ENCODE measurements at regions not wholly inside any gene's neighbourhood (a gene's known extent, or its start where the extent isn't known, plus 50 kb on each side); places are given as distances from the start of the nearest gene placed in this dataset.

- TF ChIP-seq CCDC6 (CRISPR knock-in tag; IDR thresholded peaks at IDR 0.05) (peak; percentile 79; the same call in 1 of the 2 replicates), ZNF687 (CRISPR knock-in tag; IDR thresholded peaks at IDR 0.05) (peak; percentile 61; the same call in 1 of the 2 replicates), RFXANK (CRISPR knock-in tag; IDR thresholded peaks at IDR 0.05) (peak; percentile 81; the same call in 1 of the 2 replicates), DNMT1 (CRISPR knock-in tag; IDR thresholded peaks at IDR 0.05) (no peak), DNMT3B (CRISPR knock-in tag; conservative IDR thresholded peaks at IDR 0.05) (peak; percentile 61; the same call in 1 of the 2 replicates), CBX5 (CRISPR knock-in tag; IDR thresholded peaks at IDR 0.05; ENCODE audit: borderline replicate concordance) (peak; percentile 82; the same call in 1 of the 2 replicates), NFKB2 (CRISPR knock-in tag; IDR thresholded peaks at IDR 0.05; ENCODE audit: borderline replicate concordance) (peak; percentile 47; the same call in 1 of the 2 replicates), ZNF792 (CRISPR knock-in tag; IDR thresholded peaks at IDR 0.05) (peak; percentile 91), HMG20B (CRISPR knock-in tag; conservative IDR thresholded peaks at IDR 0.05) (peak; percentile 62; the same call in 1 of the 2 replicates), YEATS2 (CRISPR knock-in tag; IDR thresholded peaks at IDR 0.05; ENCODE audit: borderline replicate concordance) (0 out of 2 replicates have a peak, but pooled peaks have one; percentile 58), TEAD2 (CRISPR knock-in tag; IDR thresholded peaks at IDR 0.05) (no peak), HMGA1 (CRISPR knock-in tag; conservative IDR thresholded peaks at IDR 0.05) (no peak), GATAD1 (CRISPR knock-in tag; IDR thresholded peaks at IDR 0.05) (peak; percentile 65), ZNF24 (IDR thresholded peaks at IDR 0.05) (0 out of 2 replicates have a peak, but pooled peaks have one; percentile 9), ZFP91 (CRISPR knock-in tag; IDR thresholded peaks at IDR 0.05; ENCODE audit: borderline replicate concordance) (peak; percentile 62), DPF2 (CRISPR knock-in tag; IDR thresholded peaks at IDR 0.05; ENCODE audit: borderline replicate concordance, low read depth) (peak; percentile 87), ZNF530 (CRISPR knock-in tag; IDR thresholded peaks at IDR 0.05; ENCODE audit: low read depth) (no peak), ATM (IDR thresholded peaks at IDR 0.05; ENCODE audit: borderline replicate concordance) (no peak), ZNF598 (CRISPR knock-in tag; IDR thresholded peaks at IDR 0.05; ENCODE audit: borderline replicate concordance) (0 out of 2 replicates have a peak, but pooled peaks have one; percentile 49), ZNF710 (CRISPR knock-in tag; IDR thresholded peaks at IDR 0.05; ENCODE audit: borderline replicate concordance) (peak; percentile 66), HBP1 (CRISPR knock-in tag; IDR thresholded peaks at IDR 0.05; ENCODE audit: low read depth) (0 out of 2 replicates have a peak, but pooled peaks have one; percentile 48)
Observed at GRCh38 chr6:47094241-47094925, 52.3 kb upstream of the ADGRF1 start (continued).
